GM23338 (cell line): ENCODE measurements at regions not wholly inside any gene's neighbourhood (a gene's known extent, or its start where the extent isn't known, plus 50 kb on each side); places are given as distances from the start of the nearest gene placed in this dataset.

Experiments used
- CREB1 ChIP-seq: fragments of 250-450 bp; sonication (Bioruptor Pico); IDR thresholded peaks from 2 replicates; pipeline ENCODE4 v1.5.0; 2020; ENCODE audit warnings: low read depth, mild to moderate bottlenecking, moderate library complexity
- CTCF ChIP-seq, 2 experiments: fragments of 200-600 bp in 1 of 2; sonication (generic) in 1 of 2; conservative IDR thresholded peaks; 2 replicates each; pipeline versions ENCODE4 v1.5.1 to v1.6.1; 2016 to 2017; ENCODE audit warnings: antibody characterized with exemption in 2 of 2, low read depth in 2 of 2, mild to moderate bottlenecking in 2 of 2, moderate library complexity in 1 of 2
- EZH2 ChIP-seq: fragments of 200-600 bp; sonication (generic); IDR thresholded peaks from one replicate; pipeline ENCODE4 v1.8.0; 2017; ENCODE audit warnings: antibody characterized with exemption, mild to moderate bottlenecking, low read depth; ENCODE audit not compliant: unreplicated experiment
- EZH2phosphoT487 ChIP-seq: fragments of 200-600 bp; sonication (generic); IDR thresholded peaks from one replicate; pipeline ENCODE4 v1.8.1; 2018; ENCODE audit warnings: antibody characterized with exemption; ENCODE audit not compliant: unreplicated experiment
- JUNB ChIP-seq: IDR thresholded peaks from one replicate; pipeline ENCODE4 v1.6.1; 2016; ENCODE audit warnings: antibody characterized with exemption; ENCODE audit not compliant: unreplicated experiment
- POLR2AphosphoS5 ChIP-seq: IDR thresholded peaks from 2 replicates; pipeline ENCODE4 v1.6.1; 2016; ENCODE audit warnings: antibody characterized with exemption, low read depth
- REST ChIP-seq: IDR thresholded peaks from one replicate; pipeline ENCODE4 v1.6.1; 2018; ENCODE audit warnings: antibody characterized with exemption; ENCODE audit not compliant: unreplicated experiment

- TF ChIP-seq CTCF (conservative IDR thresholded peaks at IDR 0.05; ENCODE audit: low read depth in 2 of 2): no peak
- no peak for TF ChIP-seq JUNB
- TF ChIP-seq REST: no peak
- no peak for TF ChIP-seq EZH2phosphoT487
- TF ChIP-seq POLR2AphosphoS5: no peak
- TF ChIP-seq EZH2: no peak
- TF ChIP-seq CREB1 (CRISPR knock-in tag): no peak
Measured at GRCh38 chr11:34727228-34727737, 106.4 kb downstream of the EHF start.
